Neuronal stem cell (in vitro differentiated cells): ENCODE measurements at regions not wholly inside any gene's neighbourhood (a gene's known extent, or its start where the extent isn't known, plus 50 kb on each side); places are given as distances from the start of the nearest gene placed in this dataset.

Experiments used
- DNase-seq: peaks from one replicate; pipeline ENCODE4 v3.0.0-alpha.2; 2013; ENCODE audit warnings: low spot score
- H2AFZ ChIP-seq: one replicate; pipeline ENCODE4 v1.6.1; 2013; ENCODE audit warnings: mild to moderate bottlenecking, low read length, inconsistent platforms
- H2AK5ac ChIP-seq: 2 replicates; pipeline ENCODE4 v1.6.1; 2013; ENCODE audit warnings: low read depth, mild to moderate bottlenecking, inconsistent platforms, low read length, moderate library complexity, mixed read lengths
- H2BK120ac ChIP-seq: 2 replicates; pipeline ENCODE4 v1.6.1; 2013; ENCODE audit warnings: low read depth, mild to moderate bottlenecking, inconsistent platforms, low read length, moderate library complexity, mixed read lengths
- H2BK12ac ChIP-seq: one replicate; pipeline ENCODE4 v1.6.1; 2013; ENCODE audit warnings: low read length, inconsistent platforms
- H2BK15ac ChIP-seq: 2 replicates; pipeline ENCODE4 v1.6.1; 2013; ENCODE audit warnings: mild to moderate bottlenecking, low read length, inconsistent platforms, mixed read lengths
- H2BK5ac ChIP-seq: one replicate; pipeline ENCODE4 v1.6.1; 2013; ENCODE audit warnings: inconsistent platforms, mild to moderate bottlenecking, low read length, moderate library complexity
- H3K14ac ChIP-seq: one replicate; pipeline ENCODE4 v1.6.1; 2013; ENCODE audit warnings: low read length, inconsistent platforms
- H3K18ac ChIP-seq: 2 replicates; pipeline ENCODE4 v1.6.1; 2013; ENCODE audit warnings: low read length, inconsistent platforms
- H3K23ac ChIP-seq: 2 replicates; pipeline ENCODE4 v1.6.1; 2013; ENCODE audit warnings: low read depth, mild to moderate bottlenecking, mixed read lengths, low read length, inconsistent platforms; ENCODE audit not compliant: poor library complexity
- H3K27ac ChIP-seq: replicated peaks from 3 replicates; pipeline ENCODE4 v1.5.1; 2013; ENCODE audit warnings: low read length, inconsistent platforms
- H3K27me3 ChIP-seq, 3 experiments: 2 replicates each; pipeline ENCODE4 v1.6.1; 2013; ENCODE audit warnings: low read length in 3 of 3, mild to moderate bottlenecking in 2 of 3, inconsistent platforms in 1 of 3, low read depth in 1 of 3, mixed read lengths in 1 of 3, moderate library complexity in 1 of 3; ENCODE audit not compliant: control insufficient read depth in 3 of 3, insufficient read depth in 3 of 3
- H3K36me3 ChIP-seq, 2 donors: replicated peaks in 1 of 2; 2 replicates each; pipeline ENCODE4 v1.6.1; 2013; ENCODE audit warnings: low read length in 2 of 2; ENCODE audit not compliant: control insufficient read depth in 2 of 2, insufficient read depth in 2 of 2
- H3K4ac ChIP-seq: 2 replicates; pipeline ENCODE4 v1.6.1; 2013; ENCODE audit warnings: inconsistent platforms, mild to moderate bottlenecking, low read length, moderate library complexity
- H3K4me1 ChIP-seq, 2 donors: 1 replicate in 1 of 2; 2 replicates in 1 of 2; pipeline ENCODE4 v1.6.1; 2013; ENCODE audit warnings: low read length in 2 of 2, low read depth in 1 of 2; ENCODE audit not compliant: control insufficient read depth in 2 of 2, insufficient read depth in 1 of 2
- H3K4me2 ChIP-seq: one replicate; pipeline ENCODE4 v1.6.1; 2013; ENCODE audit warnings: mild to moderate bottlenecking, low read length, inconsistent platforms; ENCODE audit not compliant: insufficient read depth, poor library complexity, severe bottlenecking
- H3K4me3 ChIP-seq, 2 donors: 2 replicates each; pipeline ENCODE4 v1.5.1; 2013; ENCODE audit warnings: low read length in 2 of 2, mild to moderate bottlenecking in 2 of 2, inconsistent platforms in 1 of 2, moderate library complexity in 1 of 2
- H3K79me1 ChIP-seq: one replicate; pipeline ENCODE4 v1.6.1; 2013; ENCODE audit warnings: low read depth, mild to moderate bottlenecking, inconsistent platforms, low read length, moderate library complexity
- H3K9ac ChIP-seq: one replicate; pipeline ENCODE4 v1.6.1; 2013; ENCODE audit warnings: mild to moderate bottlenecking, low read depth, low read length, inconsistent platforms; ENCODE audit not compliant: poor library complexity
- H3K9me3 ChIP-seq, 2 donors: replicated peaks in 1 of 2; 2 replicates each; pipeline versions ENCODE3 to v1.6.1; 2013; ENCODE audit warnings: low read length in 2 of 2, mild to moderate bottlenecking in 2 of 2, inconsistent platforms in 1 of 2, low read depth in 1 of 2, mixed read lengths in 1 of 2, moderate library complexity in 1 of 2; ENCODE audit not compliant: control insufficient read depth in 2 of 2, insufficient read depth in 1 of 2
- H4K8ac ChIP-seq: one replicate; pipeline ENCODE4 v1.6.1; 2013; ENCODE audit warnings: low read depth, mild to moderate bottlenecking, inconsistent platforms, low read length, moderate library complexity
- H4K91ac ChIP-seq: one replicate; pipeline ENCODE4 v1.6.1; 2013; ENCODE audit warnings: low read length, low read depth, mild to moderate bottlenecking, inconsistent platforms; ENCODE audit not compliant: poor library complexity
- WGBS, 2 donors: extraction: QIAGEN DNeasy Blood & Tissue Kit; methylation state at CpG; one replicate each; pipeline ENCODE4 v1.1.7; 2013; ENCODE audit warnings: missing lambda C conversion rate in 2 of 2, mixed read lengths in 1 of 2; ENCODE audit not compliant: insufficient read length in 2 of 2, insufficient replicate concordance in 1 of 2; ENCODE audit errors: extremely low coverage in 2 of 2; 5-methylcytosine and 5-hydroxymethylcytosine counted together

DNA sequence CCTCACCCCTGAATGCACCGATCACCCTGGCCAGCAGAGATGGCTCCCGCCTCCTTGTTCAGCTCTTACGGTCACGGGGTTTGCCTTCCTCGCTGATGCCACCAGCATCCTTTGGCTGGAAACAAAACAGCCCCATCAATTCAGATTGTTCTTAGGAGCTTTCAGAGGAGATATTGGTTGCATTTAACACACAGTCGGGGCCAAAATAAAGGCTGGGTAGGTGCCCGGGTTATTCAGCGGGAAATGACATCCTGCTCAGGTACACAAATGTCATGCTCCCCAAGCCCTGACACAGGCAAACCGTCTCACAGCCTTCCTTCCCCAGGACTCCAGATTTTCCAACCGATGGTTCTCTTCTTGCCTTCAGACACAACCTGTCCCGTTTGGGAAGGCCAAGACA, 62.4 kb upstream of the MEF2A start:
- H3K27ac ChIP-seq: no peak overlapping the region
- no peak overlapping the region for H2BK120ac ChIP-seq
- H2AK5ac ChIP-seq: no peak overlapping the region
- H3K36me3 ChIP-seq: no peaks in the 10 kb centered on the region
- H4K8ac ChIP-seq: no peak overlapping the region
- no peak overlapping the region for H3K4me2 ChIP-seq
- H4K91ac ChIP-seq: no peak overlapping the region
- H2BK12ac ChIP-seq: no peak overlapping the region
- H2BK15ac ChIP-seq: no peak overlapping the region
- no CpG with 5 or more reads among the region's 11 CpGs for WGBS, 2 donors
- H3K4me3 ChIP-seq: no peak overlapping the region
- no peak overlapping the region for H2AFZ ChIP-seq
- H3K9ac ChIP-seq: no peak overlapping the region
- no peaks in the 10 kb centered on the region for H3K79me1 ChIP-seq
- no peak overlapping the region for H3K4ac ChIP-seq
- no peak overlapping the region for H3K18ac ChIP-seq
- peaks cover 0 to 9% (median 0%) of the 10 kb centered on the region in 3 experiments for H3K27me3 ChIP-seq
- no peaks in the 10 kb centered on the region for H3K4me1 ChIP-seq
- H3K14ac ChIP-seq: no peak overlapping the region
- peaks cover 0 to 2% of the 10 kb centered on the region in 2 donors for H3K9me3 ChIP-seq
- H2BK5ac ChIP-seq: no peak overlapping the region
- no peak overlapping the region for H3K23ac ChIP-seq
- no peak for DNase-seq

- Histone ChIP-seq H3K23ac (no peak overlapping the region), H2BK15ac (no peak overlapping the region), H2AFZ (no peak overlapping the region), H2BK12ac (no peak overlapping the region), H3K9ac (no peak overlapping the region), H3K9me3 (peaks cover 0 to 2% of the 10 kb centered on the region in 2 donors), H3K36me3 (no peaks in the 10 kb centered on the region), H2BK5ac (no peak overlapping the region), H3K4ac (no peak overlapping the region), H4K91ac (no peak overlapping the region), H2BK120ac (no peak overlapping the region), H4K8ac (no peak overlapping the region), H2AK5ac (no peak overlapping the region), H3K27me3 (peaks cover 0 to 9% (median 0%) of the 10 kb centered on the region in 3 experiments), H3K4me2 (no peak overlapping the region), H3K14ac (no peak overlapping the region), H3K4me3 (no peak overlapping the region), H3K27ac (no peak overlapping the region), H3K4me1 (no peaks in the 10 kb centered on the region), H3K18ac (no peak overlapping the region), H3K79me1 (no peaks in the 10 kb centered on the region)
- WGBS, 2 donors: no CpG with 5 or more reads among the region's 9 CpGs
- DNase-seq: no peak
Observed at GRCh38 chr15:99504071-99504822, 61.5 kb upstream of the MEF2A start.

DNA sequence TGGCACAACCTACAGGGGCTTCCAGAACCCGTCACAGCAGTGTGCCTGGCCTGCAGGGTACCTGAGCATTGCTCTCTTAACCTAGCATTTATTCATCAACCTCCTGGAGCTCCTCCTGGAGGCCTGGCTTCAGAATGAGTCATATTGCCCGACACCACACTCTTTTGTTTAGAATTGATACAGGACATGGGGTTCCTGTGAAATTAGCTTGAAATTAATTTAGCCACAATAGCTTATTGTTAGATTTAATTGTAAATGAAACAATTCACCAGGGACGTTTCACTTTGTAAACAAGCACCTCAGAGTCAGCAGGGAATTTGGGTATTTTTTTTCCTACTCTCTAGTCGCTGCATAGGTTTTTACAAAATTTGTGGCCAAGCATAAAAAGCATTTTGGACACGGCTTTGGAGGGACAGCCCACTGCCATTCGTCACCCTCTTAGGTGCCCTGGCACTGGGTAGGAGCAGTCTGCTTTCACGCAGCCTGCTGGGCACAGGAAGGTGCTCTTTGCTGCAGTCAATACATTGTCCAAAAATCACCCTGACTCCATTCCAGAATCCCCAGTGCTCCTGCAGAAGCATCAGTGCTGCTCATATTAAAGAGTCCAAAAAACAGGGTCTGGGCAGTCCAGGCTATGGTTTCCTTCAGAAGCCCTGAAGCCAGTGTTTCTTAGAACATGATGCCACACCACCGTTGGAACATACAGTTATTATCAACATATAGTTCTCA, 60.8 kb upstream of the MEF2A start:
- H3K18ac ChIP-seq: no peak overlapping the region
- WGBS, 2 donors: no CpG with 5 or more reads among the region's 8 CpGs
- H3K23ac ChIP-seq: no peak overlapping the region
- no peak overlapping the region for H4K8ac ChIP-seq
- no peak overlapping the region for H4K91ac ChIP-seq
- H2BK12ac ChIP-seq: no peak overlapping the region
- H3K79me1 ChIP-seq: no peaks in the 10 kb centered on the region
- H3K27ac ChIP-seq: no peak overlapping the region
- peaks cover 0 to 9% (median 0%) of the 10 kb centered on the region in 3 experiments for H3K27me3 ChIP-seq
- no peak for DNase-seq
- no peak overlapping the region for H2BK120ac ChIP-seq
- H2BK5ac ChIP-seq: no peak overlapping the region
- H3K9ac ChIP-seq: no peak overlapping the region
- H3K4me2 ChIP-seq: no peak overlapping the region
- no peak overlapping the region for H2BK15ac ChIP-seq
- no peak overlapping the region for H3K4me3 ChIP-seq
- no peaks in the 10 kb centered on the region for H3K4me1 ChIP-seq
- no peaks in the 10 kb centered on the region for H3K36me3 ChIP-seq
- no peak overlapping the region for H2AFZ ChIP-seq
- H3K9me3 ChIP-seq: no peaks in the 10 kb centered on the region
- no peak overlapping the region for H2AK5ac ChIP-seq
- H3K14ac ChIP-seq: no peak overlapping the region
- no peak overlapping the region for H3K4ac ChIP-seq

- Histone ChIP-seq H3K14ac (no peak overlapping the region), H3K18ac (no peak overlapping the region), H2BK120ac (no peak overlapping the region), H3K4me1 (no peaks in the 10 kb centered on the region), H2BK5ac (no peak overlapping the region), H4K8ac (no peak overlapping the region), H2BK15ac (no peak overlapping the region), H2AK5ac (no peak overlapping the region), H2BK12ac (no peak overlapping the region), H3K9ac (no peak overlapping the region), H3K4ac (no peak overlapping the region), H3K79me1 (no peaks in the 10 kb centered on the region), H3K23ac (no peak overlapping the region), H2AFZ (no peak overlapping the region), H3K27ac (no peak overlapping the region), H3K4me2 (no peak overlapping the region), H3K27me3 (peaks cover 0 to 9% (median 0%) of the 10 kb centered on the region in 3 experiments), H4K91ac (no peak overlapping the region), H3K9me3 (no peaks in the 10 kb centered on the region), H3K4me3 (no peak overlapping the region), H3K36me3 (no peaks in the 10 kb centered on the region)
- DNase-seq: no peak
- WGBS, 2 donors: 100% methylated on average over 1 of the region's 3 CpGs; no CpG with 5 or more reads in 1 of the 2 donors
Observed at GRCh38 chr15:99506399-99506798, 59.4 kb upstream of the MEF2A start.
